Mesendoderm (in vitro differentiated cells): ENCODE measurements at regions not wholly inside any gene's neighbourhood (a gene's known extent, or its start where the extent isn't known, plus 50 kb on each side); places are given as distances from the start of the nearest gene placed in this dataset.

Source experiments
- DNase-seq: peaks from one replicate; pipeline ENCODE4 v3.0.0; 2013
- H2AK5ac ChIP-seq: 2 replicates; pipeline ENCODE4 v1.6.1; 2013; ENCODE audit warnings: low read length, inconsistent platforms
- H2BK120ac ChIP-seq: 2 replicates; pipeline ENCODE4 v1.6.1; 2013; ENCODE audit warnings: low read depth, mild to moderate bottlenecking, low read length, moderate library complexity, mixed read lengths
- H2BK15ac ChIP-seq: replicated peaks from 2 replicates; pipeline ENCODE4 v1.6.1; 2013; ENCODE audit warnings: low read depth, mild to moderate bottlenecking, moderate library complexity
- H2BK5ac ChIP-seq: 2 replicates; pipeline ENCODE4 v1.6.1; 2013; ENCODE audit warnings: low read length, inconsistent platforms
- H3K18ac ChIP-seq: 2 replicates; pipeline ENCODE4 v1.6.1; 2013; ENCODE audit warnings: mild to moderate bottlenecking, low read length, mixed read lengths
- H3K23ac ChIP-seq: one replicate; pipeline ENCODE4 v1.6.1; 2013; ENCODE audit warnings: low read length
- H3K27ac ChIP-seq: 2 replicates; pipeline ENCODE4 v1.5.1; 2013; ENCODE audit warnings: low read depth, mild to moderate bottlenecking, inconsistent platforms, low read length, moderate library complexity
- H3K27me3 ChIP-seq: 2 replicates; pipeline ENCODE4 v1.6.1; 2013; ENCODE audit warnings: low read length, control low read depth, mild to moderate bottlenecking, inconsistent platforms; ENCODE audit not compliant: insufficient read depth, poor library complexity
- H3K36me3 ChIP-seq: 2 replicates; pipeline ENCODE4 v1.6.1; 2013; ENCODE audit warnings: low read length, inconsistent platforms; ENCODE audit not compliant: control insufficient read depth, insufficient read depth
- H3K4ac ChIP-seq: one replicate; pipeline ENCODE4 v1.6.1; 2013; ENCODE audit warnings: low read depth, mild to moderate bottlenecking, low read length, moderate library complexity
- H3K4me1 ChIP-seq: 2 replicates; pipeline ENCODE4 v1.6.1; 2013; ENCODE audit warnings: low read depth, low read length, inconsistent platforms; ENCODE audit not compliant: control insufficient read depth
- H3K4me2 ChIP-seq: 2 replicates; pipeline ENCODE4 v1.6.1; 2013; ENCODE audit warnings: low read length
- H3K4me3 ChIP-seq: 2 replicates; pipeline ENCODE4 v1.5.1; 2013; ENCODE audit warnings: mild to moderate bottlenecking, low read length
- H3K56ac ChIP-seq: one replicate; pipeline ENCODE4 v1.6.1; 2013; ENCODE audit warnings: low read length
- H3K79me1 ChIP-seq: 2 replicates; pipeline ENCODE4 v1.6.1; 2013; ENCODE audit warnings: low read length, inconsistent platforms
- H3K79me2 ChIP-seq: 2 replicates; pipeline ENCODE4 v1.6.1; 2013; ENCODE audit warnings: mild to moderate bottlenecking, low read length; ENCODE audit not compliant: control insufficient read depth, insufficient read depth
- H3K9ac ChIP-seq: 2 replicates; pipeline ENCODE4 v1.6.1; 2013; ENCODE audit warnings: low read length, inconsistent platforms
- H4K5ac ChIP-seq: one replicate; pipeline ENCODE4 v1.6.1; 2013; ENCODE audit warnings: low read length
- H4K8ac ChIP-seq: one replicate; pipeline ENCODE4 v1.6.1; 2013; ENCODE audit warnings: low read depth, mild to moderate bottlenecking, control low read depth, low read length, moderate library complexity
- WGBS: extraction: QIAGEN DNeasy Blood & Tissue Kit; methylation state at CpG from one replicate; pipeline ENCODE4 v1.1.7; 2013; ENCODE audit warnings: low lambda C conversion rate, missing lambda C conversion rate; ENCODE audit not compliant: insufficient coverage; ENCODE audit errors: extremely low coverage; 5-methylcytosine and 5-hydroxymethylcytosine counted together

GRCh38 chr14:101284711-101285110 is 276.6 kb upstream of the DIO3 start:
- H4K8ac ChIP-seq, result no peak overlapping the region
- no CpG with 5 or more reads among the region's 3 CpGs for WGBS
- no peak for DNase-seq
- H3K9ac ChIP-seq, result no peak overlapping the region
- no peak overlapping the region for H2BK120ac ChIP-seq
- H3K4me2 ChIP-seq, result no peak overlapping the region
- H3K4ac ChIP-seq, result no peak overlapping the region
- H2BK5ac ChIP-seq, result no peak overlapping the region
- H3K4me3 ChIP-seq, result no peak overlapping the region
- H3K4me1 ChIP-seq, result no peaks in the 10 kb centered on the region
- H3K27me3 ChIP-seq, result no peaks in the 10 kb centered on the region
- no peak overlapping the region for H3K56ac ChIP-seq
- H3K79me1 ChIP-seq, result no peaks in the 10 kb centered on the region
- H4K5ac ChIP-seq, result no peak overlapping the region
- no peak overlapping the region for H2BK15ac ChIP-seq
- no peak overlapping the region for H3K18ac ChIP-seq
- H3K27ac ChIP-seq, result no peak overlapping the region
- no peak overlapping the region for H2AK5ac ChIP-seq
- no peaks in the 10 kb centered on the region for H3K79me2 ChIP-seq
- no peak overlapping the region for H3K23ac ChIP-seq
- no peaks in the 10 kb centered on the region for H3K36me3 ChIP-seq

DNA sequence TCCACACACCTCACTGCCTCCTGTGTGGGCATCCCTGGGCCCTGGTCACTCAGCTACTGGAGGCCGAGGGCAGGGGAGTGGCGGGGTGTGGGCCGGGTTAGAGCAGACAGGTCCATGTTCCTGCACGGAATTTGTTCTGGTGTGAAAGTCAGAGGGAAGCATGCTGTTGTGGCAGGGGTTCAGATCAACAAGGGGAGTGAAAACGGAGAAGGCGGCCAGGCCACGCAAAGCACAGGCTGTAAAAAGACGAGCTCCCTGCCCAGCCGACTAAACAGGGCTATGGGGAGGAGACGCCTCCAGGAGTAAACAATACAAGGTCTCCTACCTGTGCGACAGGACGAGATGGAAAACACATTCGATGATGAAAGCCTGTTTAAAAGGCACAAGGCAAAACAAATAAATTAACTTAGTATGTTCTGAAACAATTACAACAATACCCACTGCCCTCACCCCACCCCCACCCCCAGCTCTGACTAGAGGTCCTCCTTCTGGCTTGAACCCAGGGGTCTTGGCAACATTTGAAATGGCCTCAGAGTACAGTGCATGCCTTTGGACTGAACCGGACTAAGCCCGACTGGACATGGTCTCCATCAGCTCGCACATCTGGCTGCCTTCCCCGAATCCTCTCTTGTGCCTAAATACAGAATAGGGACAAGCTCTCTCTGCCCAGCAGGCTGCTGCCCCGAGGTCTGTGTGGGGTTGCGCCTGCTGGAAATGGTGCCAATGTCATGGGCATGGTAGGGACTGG is 274.9 kb upstream of the DIO3 start:
- Histone ChIP-seq H4K8ac (no peak overlapping the region), H2BK15ac (no peak overlapping the region), H2BK5ac (no peak overlapping the region), H3K18ac (no peak overlapping the region), H3K27me3 (no peaks in the 10 kb centered on the region), H3K79me2 (no peaks in the 10 kb centered on the region), H3K4ac (no peak overlapping the region), H3K4me2 (no peak overlapping the region), H2AK5ac (no peak overlapping the region), H3K36me3 (no peaks in the 10 kb centered on the region), H2BK120ac (no peak overlapping the region), H3K23ac (no peak overlapping the region), H3K4me3 (no peak overlapping the region), H3K56ac (no peak overlapping the region), H3K9ac (no peak overlapping the region), H3K4me1 (no peaks in the 10 kb centered on the region), H3K79me1 (no peaks in the 10 kb centered on the region), H4K5ac (no peak overlapping the region), H3K27ac (no peak overlapping the region)
- DNase-seq, result no peak
- WGBS, result no CpG with 5 or more reads among the region's 19 CpGs

DNA sequence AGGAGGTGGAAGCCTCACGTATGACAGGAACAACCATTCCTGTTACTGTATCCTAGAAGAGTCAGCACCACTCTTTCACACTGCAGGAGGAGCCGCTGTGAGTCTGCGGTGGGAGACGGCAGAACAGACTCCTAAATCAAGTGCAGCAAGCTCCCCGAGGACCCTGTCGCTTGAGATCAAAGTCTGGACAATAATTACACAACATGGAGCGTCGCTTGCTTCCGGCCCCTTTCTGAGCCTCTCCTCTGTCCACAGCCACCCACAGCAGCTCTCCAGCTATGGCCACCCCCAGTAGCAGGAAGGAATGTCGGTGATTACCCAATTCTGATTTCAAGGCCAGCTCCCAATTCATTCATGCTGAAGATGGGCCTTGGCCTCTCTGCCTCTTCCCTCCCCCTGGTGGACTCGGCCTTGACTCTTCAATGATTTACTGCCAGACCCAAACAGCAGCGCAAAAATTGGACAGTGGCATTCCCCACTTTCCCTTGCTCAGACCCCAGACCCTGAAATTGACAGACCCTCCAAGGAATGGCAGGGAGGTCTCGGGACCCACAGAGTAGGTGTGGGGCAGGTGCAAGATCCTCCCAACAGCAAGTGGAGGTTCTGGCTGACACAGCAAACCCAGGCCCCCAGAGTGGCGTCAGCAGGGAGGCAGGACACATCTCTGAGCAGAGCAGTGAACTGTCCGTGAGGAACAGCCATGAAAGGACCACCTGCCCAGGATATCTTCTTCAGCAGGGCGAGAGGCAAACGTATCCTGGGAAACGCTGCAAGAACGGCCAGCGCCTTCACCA is 272.7 kb upstream of the DIO3 start:
- Histone ChIP-seq H3K4ac (no peak overlapping the region), H3K79me2 (no peaks in the 10 kb centered on the region), H4K5ac (no peak overlapping the region), H3K36me3 (no peaks in the 10 kb centered on the region), H3K9ac (no peak overlapping the region), H2BK15ac (no peak overlapping the region), H3K79me1 (no peaks in the 10 kb centered on the region), H3K4me1 (no peaks in the 10 kb centered on the region), H3K4me3 (no peak overlapping the region), H3K27ac (no peak overlapping the region), H3K4me2 (no peak overlapping the region), H2AK5ac (no peak overlapping the region), H2BK120ac (no peak overlapping the region), H2BK5ac (no peak overlapping the region), H3K27me3 (no peaks in the 10 kb centered on the region), H3K18ac (no peak overlapping the region), H4K8ac (no peak overlapping the region), H3K56ac (peak overlapping the region; percentile 26), H3K23ac (no peak overlapping the region)
- DNase-seq, result peak; percentile 48
- no CpG with 5 or more reads among the region's 20 CpGs for WGBS

DNA sequence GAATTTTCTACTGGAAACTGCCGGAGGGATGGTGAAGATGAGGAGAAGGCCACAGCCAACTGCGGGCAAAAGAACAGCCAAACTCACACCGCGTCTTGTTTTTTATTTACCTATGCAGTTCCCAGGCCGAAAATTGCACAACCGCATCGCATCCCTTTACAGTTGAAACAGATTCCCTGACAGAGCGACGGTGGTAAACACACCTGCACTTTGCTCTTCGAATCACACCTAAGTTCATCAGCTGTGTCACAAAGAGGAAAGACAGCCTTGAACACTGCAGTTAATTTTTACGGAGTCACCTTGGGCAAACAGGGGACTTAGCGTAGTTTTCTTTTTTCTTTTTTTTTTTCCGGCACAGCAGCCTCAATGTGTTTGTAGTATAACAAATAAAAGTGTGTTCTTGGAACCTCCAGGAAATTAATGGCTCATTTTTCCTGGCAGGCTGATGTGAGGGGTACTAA is 272.0 kb upstream of the DIO3 start:
- no peaks in the 10 kb centered on the region for H3K27me3 ChIP-seq
- no peak overlapping the region for H3K4me2 ChIP-seq
- no peak overlapping the region for H3K23ac ChIP-seq
- no peak overlapping the region for H3K18ac ChIP-seq
- H3K4me3 ChIP-seq, result no peak overlapping the region
- no peak overlapping the region for H3K4ac ChIP-seq
- no peak overlapping the region for H4K8ac ChIP-seq
- no peak overlapping the region for H4K5ac ChIP-seq
- H2BK120ac ChIP-seq, result no peak overlapping the region
- no peak for DNase-seq
- H3K9ac ChIP-seq, result no peak overlapping the region
- WGBS, result no CpG with 5 or more reads among the region's 13 CpGs
- H3K79me1 ChIP-seq, result no peaks in the 10 kb centered on the region
- H3K56ac ChIP-seq, result no peak overlapping the region
- no peak overlapping the region for H2BK5ac ChIP-seq
- H3K27ac ChIP-seq, result no peak overlapping the region
- no peak overlapping the region for H2AK5ac ChIP-seq
- no peaks in the 10 kb centered on the region for H3K79me2 ChIP-seq
- H3K36me3 ChIP-seq, result no peaks in the 10 kb centered on the region
- H3K4me1 ChIP-seq, result no peaks in the 10 kb centered on the region
- H2BK15ac ChIP-seq, result no peak overlapping the region

- no peaks in the 10 kb centered on the region for H3K36me3 ChIP-seq
- H3K79me1 ChIP-seq, result no peaks in the 10 kb centered on the region
- H3K4me2 ChIP-seq, result no peak overlapping the region
- H4K8ac ChIP-seq, result no peak overlapping the region
- no peak overlapping the region for H3K18ac ChIP-seq
- no peak overlapping the region for H2BK15ac ChIP-seq
- no peak for DNase-seq
- no peaks in the 10 kb centered on the region for H3K79me2 ChIP-seq
- H3K4me3 ChIP-seq, result no peak overlapping the region
- H2BK5ac ChIP-seq, result no peak overlapping the region
- H3K4me1 ChIP-seq, result no peaks in the 10 kb centered on the region
- no peak overlapping the region for H3K23ac ChIP-seq
- peak overlapping the region; percentile 63 for H3K56ac ChIP-seq
- H3K4ac ChIP-seq, result no peak overlapping the region
- no peak overlapping the region for H4K5ac ChIP-seq
- no peak overlapping the region for H3K9ac ChIP-seq
- H3K27me3 ChIP-seq, result no peaks in the 10 kb centered on the region
- no peak overlapping the region for H3K27ac ChIP-seq
- no CpG with 5 or more reads among the region's 7 CpGs for WGBS
- no peak overlapping the region for H2BK120ac ChIP-seq
- no peak overlapping the region for H2AK5ac ChIP-seq
These were observed 271.4 kb upstream of the DIO3 start for GRCh38 chr14:101289911-101290310.
